ENCODE measurements at regions not wholly inside any gene's neighbourhood (a gene's known extent, or its start where the extent isn't known, plus 50 kb on each side); places are given as distances from the start of the nearest gene placed in this dataset.

- intact Hi-C loops (cut with DNase I), result no loop called here
- ATAC-seq (no peak), DNase-seq (no peak)
- WGBS, 4 donors, result 69 to 93% (median 77%) methylated on average over 1 of the region's 1 CpG
- Histone ChIP-seq H3K36me3 (no peaks in the 10 kb centered on the region), H3K27me3 (no peaks in the 10 kb centered on the region), H3K4me1 (no peaks in the 10 kb centered on the region), H3K4me3 (no peak overlapping the region), H3K9me3 (no peaks in the 10 kb centered on the region), H3K27ac (no peak overlapping the region)
- no peak for TF ChIP-seq POLR2A (IDR thresholded peaks at IDR 0.05)
- no peak for TF ChIP-seq CTCF (IDR thresholded peaks at IDR 0.05)
Observed at GRCh38 chr4:181416966-181417365, 826.2 kb upstream of the TENM3 start.

DNA sequence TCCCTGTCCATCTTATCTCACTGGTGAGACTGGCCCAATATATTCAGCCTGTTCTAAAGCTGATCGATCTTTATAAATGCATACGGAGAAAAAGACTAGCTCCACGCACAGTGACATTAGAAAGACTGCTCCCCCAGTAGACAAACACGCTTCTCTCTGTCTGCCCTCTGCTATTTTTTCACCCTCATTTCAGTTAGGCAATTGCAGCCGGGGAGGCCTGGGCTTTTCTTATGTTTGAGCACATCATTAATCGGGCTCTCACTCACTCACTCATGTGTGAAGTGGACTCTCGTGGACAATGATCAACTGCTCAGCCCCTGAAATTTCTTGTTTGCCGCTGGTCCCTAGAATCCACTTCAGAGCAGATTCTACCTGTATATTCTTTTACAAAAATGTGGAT, 824.7 kb upstream of the TENM3 start:
- Histone ChIP-seq H3K27me3 (no peaks in the 10 kb centered on the region), H3K4me3 (no peak overlapping the region), H3K27ac (no peak overlapping the region), H3K9me3 (no peaks in the 10 kb centered on the region), H3K4me1 (no peaks in the 10 kb centered on the region), H3K36me3 (no peaks in the 10 kb centered on the region)
- WGBS, 4 donors, result 86 to 91% (median 87%) methylated on average over 7 to 8 of the region's 8 CpGs
- no peak for DNase-seq
- intact Hi-C loops (cut with DNase I), result no loop called here
- no peak for TF ChIP-seq POLR2A (IDR thresholded peaks at IDR 0.05)
- no peak for TF ChIP-seq CTCF (IDR thresholded peaks at IDR 0.05)
- ATAC-seq, result no peak

DNA sequence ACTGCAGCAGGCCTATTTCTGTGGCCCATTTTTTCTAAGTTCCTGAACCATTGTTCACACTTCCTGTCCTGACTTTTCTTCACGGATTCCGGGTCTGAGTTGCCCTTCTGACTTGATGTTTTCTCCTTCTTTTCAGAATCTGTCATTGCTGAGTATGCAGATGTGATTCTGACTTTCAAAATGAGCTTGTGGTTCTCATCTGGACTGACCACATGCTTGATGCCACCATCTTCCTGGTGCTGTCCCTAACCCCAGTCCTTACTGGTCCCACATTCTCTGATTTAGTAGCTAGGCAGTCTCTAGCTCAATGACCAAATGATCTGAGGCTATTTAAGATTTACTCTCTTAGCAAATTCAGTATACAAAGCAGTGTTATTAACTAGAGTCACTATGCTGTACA, 822.3 kb upstream of the TENM3 start:
- Histone ChIP-seq H3K27me3 (no peaks in the 10 kb centered on the region), H3K4me1 (no peaks in the 10 kb centered on the region), H3K27ac (no peak overlapping the region), H3K9me3 (no peaks in the 10 kb centered on the region), H3K36me3 (no peaks in the 10 kb centered on the region), H3K4me3 (no peak overlapping the region)
- ATAC-seq (no peak), DNase-seq (no peak)
- intact Hi-C loops (cut with DNase I), result no loop called here
- WGBS, 4 donors, result 48 to 59% (median 56%) methylated on average over 2 of the region's 2 CpGs
- no peak for TF ChIP-seq CTCF (IDR thresholded peaks at IDR 0.05)
- no peak for TF ChIP-seq POLR2A (IDR thresholded peaks at IDR 0.05)

DNA sequence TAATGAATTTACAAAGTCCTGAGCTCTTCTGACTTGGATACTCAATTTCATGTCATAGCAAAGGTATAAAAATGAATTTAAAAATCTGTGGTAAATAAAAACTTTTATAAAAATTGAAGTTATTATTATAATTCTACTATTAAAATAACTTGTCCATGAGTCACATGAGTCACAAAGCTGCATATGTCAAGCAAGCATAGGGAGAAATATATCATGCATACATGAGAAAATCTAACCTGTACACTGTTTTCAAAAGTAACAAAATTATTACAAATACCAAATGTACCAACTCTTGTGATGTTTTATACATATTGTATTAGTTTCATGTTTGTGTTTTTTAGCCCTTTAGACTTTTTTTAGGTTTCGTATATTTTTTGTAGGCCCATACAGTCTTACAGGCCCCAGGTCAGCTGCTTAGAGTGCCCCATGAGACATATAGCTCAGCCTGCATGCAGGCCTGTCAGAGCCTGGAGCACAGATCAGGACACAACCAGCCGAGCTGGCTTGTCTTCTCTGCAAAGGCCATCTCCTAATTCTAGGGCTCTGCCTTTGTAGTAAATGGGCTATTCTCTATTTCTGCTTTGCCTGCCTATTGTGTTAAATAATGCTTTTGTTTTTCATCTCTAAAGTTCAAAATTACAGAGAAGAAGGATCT, 818.7 kb upstream of the TENM3 start:
- DNase-seq (no peak), ATAC-seq (no peak)
- Histone ChIP-seq H3K4me3 (no peak overlapping the region), H3K27ac (no peak overlapping the region), H3K4me1 (no peaks in the 10 kb centered on the region), H3K36me3 (no peaks in the 10 kb centered on the region), H3K9me3 (no peaks in the 10 kb centered on the region), H3K27me3 (no peaks in the 10 kb centered on the region)
- no peak for TF ChIP-seq POLR2A (IDR thresholded peaks at IDR 0.05)
- no peak for TF ChIP-seq CTCF (IDR thresholded peaks at IDR 0.05)
- 38 to 79% (median 58%) methylated on average over 2 of the region's 2 CpGs for WGBS, 4 donors
- intact Hi-C loops (cut with DNase I), result no loop called here

Measured in heart left ventricle (tissue), 16 donors.